ENCODE measurements at regions not wholly inside any gene's neighbourhood (a gene's known extent, or its start where the extent isn't known, plus 50 kb on each side); places are given as distances from the start of the nearest gene placed in this dataset.

DNA sequence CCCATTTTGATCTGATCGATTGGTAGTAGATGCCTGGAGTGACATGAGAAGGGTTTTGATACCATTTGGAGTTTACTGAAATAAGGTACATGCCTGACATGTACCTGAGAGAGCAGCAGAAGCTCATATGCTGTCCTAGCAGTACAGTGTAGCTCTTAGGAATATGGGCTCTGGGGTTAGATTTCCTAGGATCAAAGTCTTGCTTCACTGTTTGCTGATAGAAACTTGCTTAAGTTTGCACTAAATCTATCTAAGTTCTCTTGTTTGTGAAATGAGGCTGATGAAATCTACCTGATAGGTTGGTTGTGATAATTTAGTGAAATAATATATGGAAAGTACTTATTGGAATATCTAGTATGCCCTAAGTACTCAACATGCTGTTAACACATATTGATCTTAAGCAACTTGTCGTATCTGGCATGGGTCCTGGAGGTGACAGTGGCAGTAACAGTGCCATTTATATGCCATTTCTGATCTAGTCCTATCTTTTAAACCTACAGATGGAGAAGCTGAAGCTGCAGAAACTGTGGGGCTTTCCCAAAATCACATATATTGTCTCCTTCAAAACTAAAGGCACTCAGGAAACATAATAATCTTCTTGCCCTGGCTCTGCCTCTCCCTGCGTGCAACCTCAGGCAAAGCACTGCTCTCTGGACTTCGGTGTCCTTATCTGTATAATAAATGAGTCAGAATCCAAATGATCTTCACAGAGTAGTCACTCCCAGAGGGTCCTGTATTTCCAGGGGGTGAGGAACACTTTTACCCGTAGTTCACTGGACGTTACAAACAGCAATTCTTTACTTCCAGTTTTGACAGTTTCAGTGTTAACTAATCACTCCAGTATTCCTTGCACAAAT is 223.6 kb upstream of the SETMAR start:
- TF ChIP-seq, protein P1, sequence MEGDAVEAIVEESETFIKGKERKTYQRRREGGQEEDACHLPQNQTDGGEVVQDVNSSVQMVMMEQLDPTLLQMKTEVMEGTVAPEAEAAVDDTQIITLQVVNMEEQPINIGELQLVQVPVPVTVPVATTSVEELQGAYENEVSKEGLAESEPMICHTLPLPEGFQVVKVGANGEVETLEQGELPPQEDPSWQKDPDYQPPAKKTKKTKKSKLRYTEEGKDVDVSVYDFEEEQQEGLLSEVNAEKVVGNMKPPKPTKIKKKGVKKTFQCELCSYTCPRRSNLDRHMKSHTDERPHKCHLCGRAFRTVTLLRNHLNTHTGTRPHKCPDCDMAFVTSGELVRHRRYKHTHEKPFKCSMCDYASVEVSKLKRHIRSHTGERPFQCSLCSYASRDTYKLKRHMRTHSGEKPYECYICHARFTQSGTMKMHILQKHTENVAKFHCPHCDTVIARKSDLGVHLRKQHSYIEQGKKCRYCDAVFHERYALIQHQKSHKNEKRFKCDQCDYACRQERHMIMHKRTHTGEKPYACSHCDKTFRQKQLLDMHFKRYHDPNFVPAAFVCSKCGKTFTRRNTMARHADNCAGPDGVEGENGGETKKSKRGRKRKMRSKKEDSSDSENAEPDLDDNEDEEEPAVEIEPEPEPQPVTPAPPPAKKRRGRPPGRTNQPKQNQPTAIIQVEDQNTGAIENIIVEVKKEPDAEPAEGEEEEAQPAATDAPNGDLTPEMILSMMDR (IDR thresholded peaks at IDR 0.05; ENCODE audit: insufficient read depth, low read depth, low read length): no peak
- TF ChIP-seq EZH2 (IDR thresholded peaks at IDR 0.05; ENCODE audit: insufficient read depth, low read length): no peak

All from astrocyte (in vitro differentiated cells and primary cell).